Liver (tissue), 8 donors: ENCODE measurements at regions not wholly inside any gene's neighbourhood (a gene's known extent, or its start where the extent isn't known, plus 50 kb on each side); places are given as distances from the start of the nearest gene placed in this dataset.

Experiments
- DNase-seq: peaks from one replicate; pipeline ENCODE4 v3.0.0-alpha.2; 2017; ENCODE audit warnings: low spot score
- H3K27ac ChIP-seq, 2 donors: one replicate each; pipeline ENCODE4 v1.7.0; 2013; ENCODE audit warnings: inconsistent platforms in 2 of 2, low read length in 2 of 2, control low read depth in 1 of 2, low read depth in 1 of 2, mild to moderate bottlenecking in 1 of 2
- H3K27me3 ChIP-seq, 4 donors: one replicate each; pipeline versions ENCODE4 v1.6.1 to v1.7.0; 2013; ENCODE audit warnings: low read length in 3 of 4, inconsistent platforms in 1 of 4, mild to moderate bottlenecking in 1 of 4, moderate library complexity in 1 of 4; ENCODE audit not compliant: control insufficient read depth in 4 of 4, insufficient read depth in 4 of 4
- H3K36me3 ChIP-seq, 4 donors: one replicate each; pipeline versions ENCODE4 v1.6.1 to v1.7.0; 2013; ENCODE audit warnings: low read length in 3 of 4, mild to moderate bottlenecking in 3 of 4, low read depth in 1 of 4, moderate library complexity in 1 of 4; ENCODE audit not compliant: control insufficient read depth in 4 of 4, insufficient read depth in 3 of 4
- H3K4me1 ChIP-seq, 4 donors: one replicate each; pipeline versions ENCODE4 v1.6.1 to v1.7.0; 2013; ENCODE audit warnings: low read length in 3 of 4, mild to moderate bottlenecking in 3 of 4, moderate library complexity in 1 of 4; ENCODE audit not compliant: control insufficient read depth in 4 of 4, insufficient read depth in 4 of 4
- H3K4me3 ChIP-seq, 3 donors: one replicate each; pipeline versions ENCODE4 v1.6.1 to v1.7.0; 2013; ENCODE audit warnings: low read length in 3 of 3, control low read depth in 1 of 3, low read depth in 1 of 3, mild to moderate bottlenecking in 1 of 3
- H3K9ac ChIP-seq, 2 donors: one replicate each; pipeline ENCODE4 v1.7.0; 2013; ENCODE audit warnings: low read length in 2 of 2, mild to moderate bottlenecking in 2 of 2, moderate library complexity in 2 of 2, control low read depth in 1 of 2, low read depth in 1 of 2
- H3K9me3 ChIP-seq, 4 donors: one replicate each; pipeline versions ENCODE4 v1.6.1 to v1.7.0; 2013; ENCODE audit warnings: low read length in 3 of 4; ENCODE audit not compliant: control insufficient read depth in 4 of 4
- ATF3 ChIP-seq: IDR thresholded peaks from 2 replicates; pipeline ENCODE4 v1.6.1; 2016; ENCODE audit warnings: antibody characterized with exemption
- CTCF ChIP-seq: fragments of 150-350 bp; IDR thresholded peaks from 2 replicates; pipeline ENCODE4 v1.5.1; 2017; ENCODE audit warnings: improper control_type of control experiment, low read depth, low read length; ENCODE audit not compliant: missing input control
- EGR1 ChIP-seq, 2 donors: IDR thresholded peaks; 2 replicates each; pipeline ENCODE4 v1.6.1; 2016 to 2018; ENCODE audit warnings: antibody characterized with exemption in 2 of 2, low read depth in 2 of 2
- FOXA1 ChIP-seq: IDR thresholded peaks from 2 replicates; pipeline ENCODE4 v1.6.1; 2016; ENCODE audit warnings: antibody characterized with exemption
- FOXA2 ChIP-seq: IDR thresholded peaks from 2 replicates; pipeline ENCODE4 v1.6.1; 2016; ENCODE audit warnings: antibody characterized with exemption
- GABPA ChIP-seq, 2 donors: IDR thresholded peaks in 1 of 2; conservative IDR thresholded peaks in 1 of 2; 2 replicates each; pipeline ENCODE4 v1.6.1; 2016; ENCODE audit warnings: antibody characterized with exemption in 2 of 2, mild to moderate bottlenecking in 1 of 2, moderate library complexity in 1 of 2
- HNF4A ChIP-seq, 2 donors: conservative IDR thresholded peaks; 2 replicates each; pipeline ENCODE4 v1.6.1; 2016; ENCODE audit warnings: antibody characterized with exemption in 2 of 2, mild to moderate bottlenecking in 2 of 2
- HNF4G ChIP-seq: IDR thresholded peaks from 2 replicates; pipeline ENCODE4 v1.6.1; 2016; ENCODE audit warnings: antibody characterized with exemption
- JUND ChIP-seq, 2 donors: IDR thresholded peaks; 2 replicates each; pipeline ENCODE4 v1.6.1; 2016; ENCODE audit warnings: antibody characterized with exemption in 2 of 2
- MAX ChIP-seq: IDR thresholded peaks from 2 replicates; pipeline ENCODE4 v1.6.1; 2016; ENCODE audit warnings: antibody characterized with exemption
- NR2F2 ChIP-seq: IDR thresholded peaks from 2 replicates; pipeline ENCODE4 v1.6.1; 2016; ENCODE audit warnings: antibody characterized with exemption
- RAD21 ChIP-seq, 2 donors: IDR thresholded peaks; 2 replicates each; pipeline ENCODE4 v1.6.1; 2016; ENCODE audit warnings: antibody characterized with exemption in 2 of 2, mild to moderate bottlenecking in 2 of 2
- REST ChIP-seq: IDR thresholded peaks from 2 replicates; pipeline ENCODE4 v1.6.1; 2016; ENCODE audit warnings: antibody characterized with exemption, mild to moderate bottlenecking
- RXRA ChIP-seq, 2 donors: IDR thresholded peaks; 2 replicates each; pipeline ENCODE4 v1.6.1; 2017 to 2018; ENCODE audit warnings: antibody characterized with exemption in 2 of 2, mild to moderate bottlenecking in 1 of 2
- SP1 ChIP-seq: IDR thresholded peaks from 2 replicates; pipeline ENCODE4 v1.6.1; 2018; ENCODE audit warnings: antibody characterized with exemption, mild to moderate bottlenecking
- YY1 ChIP-seq: IDR thresholded peaks from 2 replicates; pipeline ENCODE4 v1.6.1; 2016; ENCODE audit warnings: antibody characterized with exemption, mild to moderate bottlenecking
- ZBTB33 ChIP-seq: IDR thresholded peaks from 2 replicates; pipeline ENCODE4 v1.6.1; 2016; ENCODE audit warnings: antibody characterized with exemption
- WGBS: extraction: QIAGEN DNeasy Blood & Tissue Kit; methylation state at CpG from one replicate; pipeline ENCODE4 v1.1.7; 2013; 5-methylcytosine and 5-hydroxymethylcytosine counted together
- donor health status: healthy.
- donor health status: healthy.
- donor health status: healthy.
- donor health status: healthy.
- donor health status: healthy.

- H3K4me3 ChIP-seq = no peak overlapping the region
- H3K27ac ChIP-seq = no peak overlapping the region
- no peak for DNase-seq
- H3K9me3 ChIP-seq = peaks cover 0 to under 1% (median 0%) of the 10 kb centered on the region in 4 donors
- H3K27me3 ChIP-seq = peaks cover 0 to 3% (median 0%) of the 10 kb centered on the region in 4 donors
- no peaks in the 10 kb centered on the region for H3K4me1 ChIP-seq
- no peaks in the 10 kb centered on the region for H3K36me3 ChIP-seq
- TF ChIP-seq FOXA2 (no peak), JUND (IDR thresholded peaks at IDR 0.05) (no peak), ATF3 (no peak)
- H3K9ac ChIP-seq = no peak overlapping the region
- 67% methylated on average over 6 of the region's 6 CpGs for WGBS
Measured at GRCh38 chrX:1874416-1874815, 259.6 kb downstream of the ASMT start.

GRCh38 chrX:1874899-1875298 lies 260.0 kb downstream of the ASMT start:
- H3K27me3 ChIP-seq = peaks cover 0 to 3% (median 0%) of the 10 kb centered on the region in 4 donors
- no peak overlapping the region for H3K9ac ChIP-seq
- H3K27ac ChIP-seq = no peak overlapping the region
- TF ChIP-seq SP1 = no peak
- no peaks in the 10 kb centered on the region for H3K36me3 ChIP-seq
- no peak overlapping the region for H3K4me3 ChIP-seq
- WGBS = 89% methylated on average over 9 of the region's 9 CpGs
- H3K4me1 ChIP-seq = no peaks in the 10 kb centered on the region
- DNase-seq = no peak
- H3K9me3 ChIP-seq = peaks cover 0 to 3% (median under 1%) of the 10 kb centered on the region in 4 donors

- 97% methylated on average over 7 of the region's 7 CpGs for WGBS
- Histone ChIP-seq H3K9me3 (peaks cover 0 to 3% (median under 1%) of the 10 kb centered on the region in 4 donors), H3K4me1 (no peaks in the 10 kb centered on the region), H3K27me3 (peaks cover 0 to 3% (median 0%) of the 10 kb centered on the region in 4 donors), H3K9ac (no peak overlapping the region), H3K27ac (no peak overlapping the region), H3K36me3 (no peaks in the 10 kb centered on the region), H3K4me3 (no peak overlapping the region)
- no peak for DNase-seq
- TF ChIP-seq JUND (IDR thresholded peaks at IDR 0.05) (no peak), YY1 (no peak), RXRA (IDR thresholded peaks at IDR 0.05) (no peak), CTCF (no peak), EGR1 (IDR thresholded peaks at IDR 0.05; ENCODE audit: low read depth in 2 of 2) (no peak), HNF4A (conservative IDR thresholded peaks at IDR 0.05) (no peak), GABPA (IDR thresholded peaks at IDR 0.05 in 1 of 2, conservative IDR thresholded peaks at IDR 0.05 in 1 of 2) (no peak), HNF4G (no peak), MAX (no peak), ATF3 (no peak), NR2F2 (no peak), SP1 (no peak), RAD21 (IDR thresholded peaks at IDR 0.05) (no peak), ZBTB33 (no peak), FOXA1 (no peak), FOXA2 (no peak), REST (no peak)
Measured at GRCh38 chrX:1876041-1876440, 261.2 kb downstream of the ASMT start.
